Esophagus squamous epithelium (tissue), 4 donors: ENCODE measurements at regions not wholly inside any gene's neighbourhood (a gene's known extent, or its start where the extent isn't known, plus 50 kb on each side); places are given as distances from the start of the nearest gene placed in this dataset.

ENCODE experiments used
- CTCF ChIP-seq, 6 experiments: fragments of 450-650 bp in 4 of 6; fragments of 200-600 bp in 2 of 6; sonication (generic) in 2 of 6; IDR thresholded peaks; one replicate each; pipeline ENCODE4 v1.5.1; 2016 to 2019; ENCODE audit warnings: antibody characterized with exemption in 6 of 6, mild to moderate bottlenecking in 4 of 6, moderate library complexity in 4 of 6
- POLR2A ChIP-seq, 4 donors: fragments of 450-650 bp; IDR thresholded peaks; one replicate each; pipeline ENCODE4 v1.6.1; 2017; ENCODE audit warnings: antibody characterized with exemption in 4 of 4, mild to moderate bottlenecking in 4 of 4, moderate library complexity in 3 of 4

GRCh38 chr7:49613759-49614158, 159.7 kb upstream of the VWC2 start:
- TF ChIP-seq CTCF (IDR thresholded peaks at IDR 0.05) (no peak), POLR2A (IDR thresholded peaks at IDR 0.05) (no peak)
